Smooth muscle cell (in vitro differentiated cells): ENCODE measurements at regions not wholly inside any gene's neighbourhood (a gene's known extent, or its start where the extent isn't known, plus 50 kb on each side); places are given as distances from the start of the nearest gene placed in this dataset.

Experiments
- DNase-seq: peaks from one replicate; lab custom pipeline; 2025; ENCODE audit not compliant: unreplicated experiment; lab: John Stamatoyannopoulos, UW
- H2AFZ ChIP-seq: fragments of 200-600 bp; sonication (generic); 2 replicates; pipeline ENCODE4 v1.6.0; 2016; ENCODE audit warnings: antibody characterized with exemption, low read depth, mild to moderate bottlenecking
- H3F3A ChIP-seq: fragments of 200-600 bp; sonication (generic); 2 replicates; pipeline ENCODE4 v1.6.0; 2017; ENCODE audit warnings: antibody characterized with exemption, low read depth
- H3K27ac ChIP-seq: fragments of 200-600 bp; sonication (generic); 2 replicates; pipeline ENCODE4 v1.5.1; 2016; ENCODE audit warnings: low read depth, mild to moderate bottlenecking
- H3K27me3 ChIP-seq: fragments of 200-600 bp; sonication (generic); 2 replicates; pipeline ENCODE4 v1.6.1; 2016; ENCODE audit warnings: low read depth, mild to moderate bottlenecking
- H3K36me3 ChIP-seq: fragments of 200-600 bp; sonication (generic); 2 replicates; pipeline ENCODE4 v1.5.1; 2016; ENCODE audit warnings: low read depth
- H3K4me1 ChIP-seq: fragments of 200-600 bp; sonication (generic); 2 replicates; pipeline ENCODE4 v1.5.1; 2016; ENCODE audit warnings: low read depth
- H3K4me2 ChIP-seq: fragments of 200-600 bp; sonication (generic); 2 replicates; pipeline ENCODE4 v1.6.0; 2016; ENCODE audit warnings: mild to moderate bottlenecking
- H3K4me3 ChIP-seq: fragments of 200-600 bp; sonication (generic); 2 replicates; pipeline ENCODE4 v1.5.1; 2016; ENCODE audit warnings: mild to moderate bottlenecking
- H3K79me2 ChIP-seq: fragments of 200-600 bp; sonication (generic); 2 replicates; pipeline ENCODE4 v1.6.0; 2016; ENCODE audit warnings: low read depth, mild to moderate bottlenecking
- H3K9ac ChIP-seq: fragments of 200-600 bp; sonication (generic); 2 replicates; pipeline ENCODE4 v1.6.0; 2016; ENCODE audit warnings: low read depth
- H3K9me3 ChIP-seq: fragments of 200-600 bp; sonication (generic); replicated peaks from 2 replicates; pipeline ENCODE4 v1.5.1; 2016; ENCODE audit warnings: low read depth
- H4K20me1 ChIP-seq: fragments of 200-600 bp; sonication (generic); 2 replicates; pipeline ENCODE4 v1.6.0; 2016; ENCODE audit warnings: low read depth
- WGBS: methylation state at CpG from one replicate; pipeline ENCODE4 v1.1.7; 2016; ENCODE audit warnings: low lambda C conversion rate; 5-methylcytosine and 5-hydroxymethylcytosine counted together
- TF ChIP-seq, protein P1 (sequence below): fragments of 200-600 bp; sonication (generic); IDR thresholded peaks from 2 replicates; pipeline ENCODE4 v1.5.1; 2017; ENCODE audit warnings: borderline replicate concordance, mild to moderate bottlenecking, antibody characterized with exemption; ENCODE audit not compliant: insufficient read depth, poor library complexity, severe bottlenecking

GRCh38 chr4:65831828-65832227 lies 161.5 kb upstream of the EPHA5 start:
- DNase-seq = no peak
- H3K27ac ChIP-seq = no peak overlapping the region
- H3K4me2 ChIP-seq = no peak overlapping the region
- H3K36me3 ChIP-seq = no peaks in the 10 kb centered on the region
- TF ChIP-seq, protein P1, sequence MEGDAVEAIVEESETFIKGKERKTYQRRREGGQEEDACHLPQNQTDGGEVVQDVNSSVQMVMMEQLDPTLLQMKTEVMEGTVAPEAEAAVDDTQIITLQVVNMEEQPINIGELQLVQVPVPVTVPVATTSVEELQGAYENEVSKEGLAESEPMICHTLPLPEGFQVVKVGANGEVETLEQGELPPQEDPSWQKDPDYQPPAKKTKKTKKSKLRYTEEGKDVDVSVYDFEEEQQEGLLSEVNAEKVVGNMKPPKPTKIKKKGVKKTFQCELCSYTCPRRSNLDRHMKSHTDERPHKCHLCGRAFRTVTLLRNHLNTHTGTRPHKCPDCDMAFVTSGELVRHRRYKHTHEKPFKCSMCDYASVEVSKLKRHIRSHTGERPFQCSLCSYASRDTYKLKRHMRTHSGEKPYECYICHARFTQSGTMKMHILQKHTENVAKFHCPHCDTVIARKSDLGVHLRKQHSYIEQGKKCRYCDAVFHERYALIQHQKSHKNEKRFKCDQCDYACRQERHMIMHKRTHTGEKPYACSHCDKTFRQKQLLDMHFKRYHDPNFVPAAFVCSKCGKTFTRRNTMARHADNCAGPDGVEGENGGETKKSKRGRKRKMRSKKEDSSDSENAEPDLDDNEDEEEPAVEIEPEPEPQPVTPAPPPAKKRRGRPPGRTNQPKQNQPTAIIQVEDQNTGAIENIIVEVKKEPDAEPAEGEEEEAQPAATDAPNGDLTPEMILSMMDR = no peak
- no peaks in the 10 kb centered on the region for H4K20me1 ChIP-seq
- no peak overlapping the region for H3K4me3 ChIP-seq
- H2AFZ ChIP-seq = no peak overlapping the region
- no peaks in the 10 kb centered on the region for H3K4me1 ChIP-seq
- H3K27me3 ChIP-seq = no peaks in the 10 kb centered on the region
- WGBS = 74% methylated on average over 6 of the region's 6 CpGs
- H3K9me3 ChIP-seq = no peaks in the 10 kb centered on the region
- no peaks in the 10 kb centered on the region for H3K79me2 ChIP-seq
- no peak overlapping the region for H3K9ac ChIP-seq
- no peaks in the 10 kb centered on the region for H3F3A ChIP-seq

DNA sequence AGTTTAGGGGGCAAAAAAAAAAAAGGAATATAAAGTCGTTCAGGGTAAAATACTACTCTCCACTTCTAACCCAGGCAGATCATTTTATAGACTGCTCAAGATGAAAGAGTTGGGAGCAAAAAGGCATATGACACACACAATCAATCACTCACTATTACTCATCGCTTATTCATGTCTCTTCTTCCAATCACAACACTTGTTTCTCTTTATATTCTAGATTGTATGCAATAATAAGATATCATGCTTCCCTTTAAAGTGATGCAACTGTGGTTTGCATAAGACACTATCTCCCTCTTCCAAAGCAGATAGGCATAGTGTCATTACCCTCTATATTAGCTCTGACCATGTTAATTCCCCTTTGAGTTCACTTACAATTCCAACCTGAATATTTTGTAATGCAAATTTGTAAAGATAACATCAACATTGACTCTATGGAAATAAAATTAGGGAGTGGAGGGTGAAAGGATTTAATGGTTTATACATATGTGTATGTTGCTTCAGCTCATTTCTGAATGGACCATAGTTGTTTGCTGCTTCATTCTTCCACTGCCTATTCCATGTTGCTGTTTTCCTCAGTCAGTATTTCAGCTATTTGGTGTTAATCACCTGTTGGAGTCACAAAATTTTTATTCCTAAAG lies 154.9 kb upstream of the EPHA5 start:
- no peaks in the 10 kb centered on the region for H3K4me1 ChIP-seq
- 83% methylated on average over 2 of the region's 2 CpGs for WGBS
- no peaks in the 10 kb centered on the region for H3K79me2 ChIP-seq
- H4K20me1 ChIP-seq = no peaks in the 10 kb centered on the region
- DNase-seq = no peak
- no peaks in the 10 kb centered on the region for H3F3A ChIP-seq
- H3K27me3 ChIP-seq = no peaks in the 10 kb centered on the region
- H3K9ac ChIP-seq = no peak overlapping the region
- TF ChIP-seq, protein P1 = no peak
- H2AFZ ChIP-seq = no peak overlapping the region
- H3K4me3 ChIP-seq = no peak overlapping the region
- H3K36me3 ChIP-seq = no peaks in the 10 kb centered on the region
- no peaks in the 10 kb centered on the region for H3K9me3 ChIP-seq
- no peak overlapping the region for H3K27ac ChIP-seq
- no peak overlapping the region for H3K4me2 ChIP-seq

DNA sequence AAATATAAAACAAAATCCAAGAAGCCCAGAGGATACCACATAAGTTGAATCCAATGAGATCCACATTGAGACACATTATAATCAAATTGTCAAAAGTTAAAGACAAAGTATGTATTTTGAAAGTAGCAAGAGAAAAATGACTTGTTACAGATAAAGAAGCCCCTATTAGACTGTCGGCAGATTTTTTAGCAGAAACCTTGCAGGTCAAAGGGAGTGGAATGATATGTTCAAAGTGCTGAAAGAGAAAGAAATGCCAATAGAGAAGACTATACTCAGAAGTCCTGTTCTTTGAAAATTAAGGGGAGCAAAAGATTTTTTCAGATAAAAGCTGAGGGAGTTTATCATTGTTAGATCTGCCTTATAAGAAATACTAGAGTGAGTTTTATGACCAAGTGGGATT lies 148.9 kb upstream of the EPHA5 start:
- Histone ChIP-seq H3K79me2 (no peaks in the 10 kb centered on the region), H4K20me1 (no peaks in the 10 kb centered on the region), H3K4me1 (no peaks in the 10 kb centered on the region), H3K4me3 (no peak overlapping the region), H3F3A (no peaks in the 10 kb centered on the region), H3K27ac (no peak overlapping the region), H3K9me3 (no peaks in the 10 kb centered on the region), H3K27me3 (no peaks in the 10 kb centered on the region), H3K9ac (no peak overlapping the region), H3K4me2 (no peak overlapping the region), H2AFZ (no peak overlapping the region), H3K36me3 (no peaks in the 10 kb centered on the region)
- WGBS = 98% methylated on average over 1 of the region's 1 CpG
- no peak for DNase-seq
- TF ChIP-seq, protein P1 = no peak

DNA sequence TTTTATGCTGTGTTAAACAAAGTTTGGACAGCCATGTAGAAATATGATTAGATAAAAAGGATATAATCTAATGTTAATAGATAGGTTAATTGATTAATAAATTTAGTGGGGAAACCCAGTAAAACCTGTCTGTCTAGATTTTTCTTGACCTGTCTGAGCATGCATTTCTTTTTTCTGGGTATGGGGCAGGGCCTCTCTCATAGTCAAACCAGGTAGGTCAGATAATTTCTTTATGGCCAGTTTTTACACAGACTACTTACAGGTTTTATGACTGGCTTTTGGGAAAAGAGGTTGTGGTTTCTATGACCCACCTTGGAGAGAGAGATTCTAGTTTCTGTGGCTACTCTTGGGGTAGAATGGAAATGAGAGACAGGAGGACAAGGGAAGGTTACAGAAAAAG lies 135.6 kb upstream of the EPHA5 start:
- Histone ChIP-seq H3K9ac (no peak overlapping the region), H3K36me3 (no peaks in the 10 kb centered on the region), H4K20me1 (no peaks in the 10 kb centered on the region), H3F3A (no peaks in the 10 kb centered on the region), H3K4me3 (no peak overlapping the region), H3K9me3 (no peaks in the 10 kb centered on the region), H3K4me2 (no peak overlapping the region), H3K4me1 (no peaks in the 10 kb centered on the region), H3K79me2 (no peaks in the 10 kb centered on the region), H3K27me3 (no peaks in the 10 kb centered on the region), H2AFZ (no peak overlapping the region), H3K27ac (no peak overlapping the region)
- TF ChIP-seq, protein P1 = no peak
- no peak for DNase-seq
